IMR-90 (cell line): ENCODE measurements at regions not wholly inside any gene's neighbourhood (a gene's known extent, or its start where the extent isn't known, plus 50 kb on each side); places are given as distances from the start of the nearest gene placed in this dataset.

ENCODE experiments used
- ATAC-seq: fragments of 200-7000 bp; cut with Tn5 transposase; 2 replicates; pipeline ENCODE4 v1.9.1; 2020; ENCODE audit warnings: low read depth, mild to moderate bottlenecking, moderate library complexity
- BruUV-seq: library from RNA; stranded (reverse); fragments of 400-500 nt; replicated peaks from 2 replicates; lab custom pipeline; 2021; lab: Mats Ljungman, UMichigan
- CTCF ChIA-PET: fragments of 300-600 bp; formaldehyde crosslinking; extraction: SDS; loops from one replicate; lab custom pipeline; 2021; ENCODE audit warnings: antibody characterized with exemption; lab: Yijun Ruan, JAX
- POLR2A ChIA-PET: fragments of 300-600 bp; sonication (Branson Sonifier 250); formaldehyde crosslinking; loops from one replicate; lab custom pipeline; 2022; ENCODE audit warnings: antibody characterized with exemption; ENCODE audit not compliant: unreplicated experiment; lab: Charles Lee
- DNase-seq: peaks from one replicate; pipeline ENCODE4 v3.0.0; 2013
- H2AFZ ChIP-seq: replicated peaks from 2 replicates; pipeline ENCODE3; 2013; ENCODE audit warnings: low read length, mild to moderate bottlenecking; ENCODE audit not compliant: poor library complexity
- H2AK5ac ChIP-seq: 2 replicates; pipeline ENCODE4 v1.6.1; 2013; ENCODE audit warnings: low read depth, low read length, inconsistent platforms
- H2AK9ac ChIP-seq: replicated peaks from 2 replicates; pipeline ENCODE3; 2013; ENCODE audit warnings: mild to moderate bottlenecking, low read depth, low read length, moderate library complexity; ENCODE audit not compliant: poor library complexity
- H2BK120ac ChIP-seq: 2 replicates; pipeline ENCODE4 v1.6.1; 2013; ENCODE audit warnings: low read depth, low read length, inconsistent platforms
- H2BK15ac ChIP-seq: 3 replicates; pipeline ENCODE4 v1.6.1; 2013; ENCODE audit warnings: low read depth, low read length, inconsistent platforms
- H2BK20ac ChIP-seq: 2 replicates; pipeline ENCODE4 v1.6.1; 2013; ENCODE audit warnings: low read depth, mild to moderate bottlenecking, inconsistent platforms, low read length, moderate library complexity
- H2BK5ac ChIP-seq: 2 replicates; pipeline ENCODE4 v1.6.1; 2013; ENCODE audit warnings: mild to moderate bottlenecking, low read depth, low read length, inconsistent platforms; ENCODE audit not compliant: poor library complexity, severe bottlenecking
- H3K14ac ChIP-seq: replicated peaks from 2 replicates; pipeline ENCODE4 v1.6.1; 2013; ENCODE audit warnings: low read depth, low read length, inconsistent platforms
- H3K18ac ChIP-seq: 2 replicates; pipeline ENCODE4 v1.6.1; 2013; ENCODE audit warnings: low read depth, low read length, control low read depth
- H3K23ac ChIP-seq: 2 replicates; pipeline ENCODE4 v1.6.1; 2013; ENCODE audit warnings: low read depth, low read length, inconsistent platforms
- H3K27ac ChIP-seq: 2 replicates; pipeline ENCODE4 v1.5.1; 2013; ENCODE audit warnings: mild to moderate bottlenecking, control low read depth, low read length; ENCODE audit not compliant: insufficient read depth
- H3K27me3 ChIP-seq: 2 replicates; pipeline ENCODE4 v1.6.1; 2013; ENCODE audit warnings: low read length; ENCODE audit not compliant: control insufficient read depth, insufficient read depth
- H3K36me3 ChIP-seq: 2 replicates; pipeline ENCODE4 v1.6.1; 2013; ENCODE audit warnings: low read length, mixed read lengths; ENCODE audit not compliant: control insufficient read depth, insufficient read depth
- H3K4ac ChIP-seq: 2 replicates; pipeline ENCODE4 v1.6.1; 2013; ENCODE audit warnings: low read depth, low read length, inconsistent platforms
- H3K4me1 ChIP-seq: 2 replicates; pipeline ENCODE4 v1.6.1; 2013; ENCODE audit warnings: low read length, mixed read lengths; ENCODE audit not compliant: control insufficient read depth, insufficient read depth
- H3K4me2 ChIP-seq: 2 replicates; pipeline ENCODE4 v1.6.1; 2013; ENCODE audit warnings: low read depth, mild to moderate bottlenecking, control low read depth, low read length, moderate library complexity
- H3K4me3 ChIP-seq: 2 replicates; pipeline ENCODE4 v1.5.1; 2013; ENCODE audit warnings: low read depth, mild to moderate bottlenecking, control low read depth, low read length, moderate library complexity; ENCODE audit not compliant: insufficient read depth
- H3K56ac ChIP-seq: 2 replicates; pipeline ENCODE4 v1.6.1; 2013; ENCODE audit warnings: low read length, inconsistent platforms; ENCODE audit not compliant: insufficient read depth; ENCODE audit errors: extremely low read depth
- H3K79me1 ChIP-seq, 2 experiments: 2 replicates each; pipeline ENCODE4 v1.6.1; 2013; ENCODE audit warnings: low read length in 2 of 2, inconsistent platforms in 1 of 2, low read depth in 1 of 2
- H3K9ac ChIP-seq: 2 replicates; pipeline ENCODE4 v1.6.1; 2013; ENCODE audit warnings: low read depth, low read length, control low read depth
- H3K9me1 ChIP-seq: 2 replicates; pipeline ENCODE4 v1.6.1; 2013; ENCODE audit warnings: low read length, inconsistent platforms; ENCODE audit not compliant: insufficient read depth
- H3K9me3 ChIP-seq: 2 replicates; pipeline ENCODE4 v1.6.1; 2013; ENCODE audit warnings: low read length; ENCODE audit not compliant: control insufficient read depth, insufficient read depth
- H4K20me1 ChIP-seq: 2 replicates; pipeline ENCODE4 v1.6.1; 2013; ENCODE audit warnings: low read length, inconsistent platforms; ENCODE audit not compliant: insufficient read depth
- H4K5ac ChIP-seq: 2 replicates; pipeline ENCODE4 v1.6.1; 2013; ENCODE audit warnings: mild to moderate bottlenecking, low read depth, low read length, control low read depth
- H4K8ac ChIP-seq, 2 experiments: 2 replicates each; pipeline ENCODE4 v1.6.1; 2013; ENCODE audit warnings: low read depth in 2 of 2, low read length in 2 of 2, control low read depth in 1 of 2, inconsistent platforms in 1 of 2
- H4K91ac ChIP-seq: 2 replicates; pipeline ENCODE4 v1.6.1; 2013; ENCODE audit warnings: low read depth, low read length, inconsistent platforms; ENCODE audit not compliant: insufficient read depth
- CEBPB ChIP-seq: IDR thresholded peaks from 2 replicates; pipeline ENCODE4 v1.6.1; 2012; ENCODE audit warnings: low read depth, low read length, improper control_type of control experiment
- CHD1 ChIP-seq: IDR thresholded peaks from 2 replicates; pipeline ENCODE4 v1.6.1; 2012; ENCODE audit warnings: low read depth, low read length, improper control_type of control experiment
- CTCF ChIP-seq: conservative IDR thresholded peaks from 2 replicates; pipeline ENCODE4 v1.5.1; 2012; ENCODE audit warnings: mild to moderate bottlenecking, low read depth, low read length, improper control_type of control experiment
- FOS ChIP-seq: fragments of 150-350 bp; IDR thresholded peaks from 2 replicates; pipeline ENCODE4 v1.6.1; 2016; ENCODE audit warnings: low read depth, low read length
- MAFK ChIP-seq: IDR thresholded peaks from 2 replicates; pipeline ENCODE4 v1.6.1; 2012; ENCODE audit warnings: low read depth, low read length, improper control_type of control experiment
- MAZ ChIP-seq: IDR thresholded peaks from 2 replicates; pipeline ENCODE4 v1.6.1; 2012; ENCODE audit warnings: low read depth, mild to moderate bottlenecking, low read length, improper control_type of control experiment, moderate library complexity, borderline replicate concordance
- POLR2A ChIP-seq: IDR thresholded peaks from 2 replicates; pipeline ENCODE4 v1.6.1; 2012; ENCODE audit warnings: mild to moderate bottlenecking, low read depth, low read length
- RCOR1 ChIP-seq: IDR thresholded peaks from 2 replicates; pipeline ENCODE4 v1.6.1; 2012; ENCODE audit warnings: mild to moderate bottlenecking, low read length, improper control_type of control experiment; ENCODE audit not compliant: insufficient replicate concordance
- RFX5 ChIP-seq: IDR thresholded peaks from 2 replicates; pipeline ENCODE4 v1.8.0; 2012; ENCODE audit warnings: low read depth, mild to moderate bottlenecking, low read length, moderate library complexity
- USF2 ChIP-seq: fragments of 150-350 bp; IDR thresholded peaks from 2 replicates; pipeline ENCODE4 v1.6.1; 2017; ENCODE audit warnings: mild to moderate bottlenecking, antibody characterized with exemption, low read length, low read depth
- dilution Hi-C: fragments of 300-500 bp; cut with HindIII; formaldehyde crosslinking; loops from one replicate; pipeline ENCODE4 v1.14.3; 2018; ENCODE audit warnings: low sequenced_read_pairs; ENCODE audit not compliant: unreplicated experiment
- in situ Hi-C: fragments of 300-500 bp; cut with MboI; formaldehyde crosslinking; loops from 3 replicates; pipeline ENCODE4 v1.14.3; 2019; ENCODE audit warnings: low sequenced_read_pairs, inconsistent platforms, mixed read lengths
- intact Hi-C: fragments of 100-400 bp; cut with micrococcal nuclease; formaldehyde crosslinking; loops from 2 replicates; pipeline ENCODE4 v1.10.0; 2022

- in situ Hi-C loops, result no loop called here
- Histone ChIP-seq H4K20me1 (no peaks in the 10 kb centered on the region), H2BK5ac (no peak overlapping the region), H4K8ac (no peak overlapping the region), H3K79me1 (no peaks in the 10 kb centered on the region), H3K18ac (no peak overlapping the region), H3K4ac (no peak overlapping the region), H3K9ac (no peak overlapping the region), H2AK5ac (no peak overlapping the region), H4K91ac (no peak overlapping the region), H3K23ac (no peak overlapping the region), H2BK20ac (no peak overlapping the region), H3K36me3 (no peaks in the 10 kb centered on the region), H3K4me1 (no peaks in the 10 kb centered on the region), H3K14ac (no peak overlapping the region), H2AK9ac (no peak overlapping the region), H3K9me1 (no peaks in the 10 kb centered on the region), H3K27me3 (no peaks in the 10 kb centered on the region), H2AFZ (no peak overlapping the region), H2BK15ac (no peak overlapping the region), H3K56ac (no peak overlapping the region), H4K5ac (no peak overlapping the region), H3K27ac (no peak overlapping the region), H3K9me3 (no peaks in the 10 kb centered on the region), H3K4me2 (no peak overlapping the region), H2BK120ac (no peak overlapping the region), H3K4me3 (no peak overlapping the region)
- ATAC-seq (no peak), DNase-seq (no peak)
- ChIA-PET POLR2A (no interaction called here), CTCF (interaction anchor here (0.9 kb wide), 1 partner anchor 19 kb away, joined by 3 read pairs; no protein-coding TSS in a partner anchor)
- dilution Hi-C loops, result no loop called here
- BruUV-seq, result no TSS peak
- intact Hi-C loops, result no loop called here
- TF ChIP-seq RFX5 (no peak), MAFK (no peak), CHD1 (no peak), USF2 (no peak), MAZ (no peak), FOS (no peak), CTCF (no peak), RCOR1 (no peak), CEBPB (no peak), POLR2A (no peak)
Observed at GRCh38 chr18:40708726-40709125, 1246.3 kb upstream of the PIK3C3 start.
